SK-N-MC (cell line): ENCODE measurements at regions not wholly inside any gene's neighbourhood (a gene's known extent, or its start where the extent isn't known, plus 50 kb on each side); places are given as distances from the start of the nearest gene placed in this dataset.

ENCODE experiments used
- DNase-seq: peaks from one replicate; pipeline ENCODE4 v3.0.0-alpha.2; 2011; ENCODE audit warnings: low read depth, low spot score
- H3K27ac ChIP-seq: fragments of 200-600 bp; sonication (generic); 2 replicates; pipeline ENCODE4 v1.5.1; 2016; ENCODE audit warnings: mixed run types
- H3K36me3 ChIP-seq: fragments of 200-600 bp; sonication (generic); 2 replicates; pipeline ENCODE4 v1.6.1; 2017; ENCODE audit warnings: antibody characterized with exemption, low read length, mixed read lengths; ENCODE audit not compliant: insufficient read depth
- H3K4me3 ChIP-seq: fragments of 200-600 bp; sonication (generic); 2 replicates; pipeline ENCODE4 v1.5.1; 2016
- H3K9ac ChIP-seq: fragments of 200-600 bp; sonication (generic); 2 replicates; pipeline ENCODE4 v1.8.0; 2017; ENCODE audit warnings: mixed run types, mixed read lengths; ENCODE audit not compliant: insufficient read length
- H3K9me3 ChIP-seq: fragments of 200-600 bp; sonication (generic); 2 replicates; pipeline ENCODE4 v1.6.1; 2017; ENCODE audit warnings: low read depth, mild to moderate bottlenecking, antibody characterized with exemption, low read length, moderate library complexity, mixed read lengths
- EZH2 ChIP-seq: fragments of 200-600 bp; sonication (generic); IDR thresholded peaks from one replicate; pipeline ENCODE4 v1.6.1; 2017; ENCODE audit warnings: antibody characterized with exemption
- FOXP2 ChIP-seq: optimal IDR thresholded peaks from 2 replicates; pipeline ENCODE3; 2011; ENCODE audit warnings: mild to moderate bottlenecking, moderate library complexity; ENCODE audit not compliant: insufficient read depth; ENCODE audit errors: extremely low read length, control extremely low read depth
- POLR2AphosphoS5 ChIP-seq: IDR thresholded peaks from 2 replicates; pipeline ENCODE4 v1.6.1; 2012; ENCODE audit warnings: mild to moderate bottlenecking, low read depth, low read length, borderline replicate concordance

GRCh38 chr10:31584876-31585275, 265.9 kb downstream of the ZEB1 start:
- Histone ChIP-seq H3K36me3 (no peaks in the 10 kb centered on the region), H3K4me3 (no peak overlapping the region), H3K9me3 (no peaks in the 10 kb centered on the region), H3K27ac (no peak overlapping the region), H3K9ac (no peak overlapping the region)
- no peak for DNase-seq
- TF ChIP-seq POLR2AphosphoS5 (no peak), EZH2 (no peak), FOXP2 (no peak)

GRCh38 chr10:31584098-31584631, 265.1 kb downstream of the ZEB1 start:
- no peak overlapping the region for H3K9ac ChIP-seq
- H3K9me3 ChIP-seq = no peaks in the 10 kb centered on the region
- no peak for TF ChIP-seq FOXP2
- TF ChIP-seq POLR2AphosphoS5 = no peak
- no peak for TF ChIP-seq EZH2
- H3K4me3 ChIP-seq = no peak overlapping the region
- H3K36me3 ChIP-seq = no peaks in the 10 kb centered on the region
- no peak overlapping the region for H3K27ac ChIP-seq
- no peak for DNase-seq

- TF ChIP-seq POLR2AphosphoS5 = no peak
- TF ChIP-seq FOXP2 = no peak
- no peak for TF ChIP-seq EZH2
- Histone ChIP-seq H3K9ac (no peak overlapping the region), H3K4me3 (no peak overlapping the region), H3K27ac (no peak overlapping the region), H3K9me3 (no peaks in the 10 kb centered on the region), H3K36me3 (no peaks in the 10 kb centered on the region)
- DNase-seq = no peak
These were observed 264.3 kb downstream of the ZEB1 start for GRCh38 chr10:31583293-31583692.

- Histone ChIP-seq H3K36me3 (no peaks in the 10 kb centered on the region), H3K9me3 (no peaks in the 10 kb centered on the region), H3K27ac (no peak overlapping the region), H3K4me3 (no peak overlapping the region), H3K9ac (no peak overlapping the region)
- TF ChIP-seq POLR2AphosphoS5 (no peak), EZH2 (no peak), FOXP2 (no peak)
- DNase-seq = no peak
These were observed 263.5 kb downstream of the ZEB1 start for GRCh38 chr10:31582365-31583052.

- no peak for DNase-seq
- no peak overlapping the region for H3K27ac ChIP-seq
- H3K9ac ChIP-seq = no peak overlapping the region
- TF ChIP-seq EZH2 = no peak
- no peak for TF ChIP-seq POLR2AphosphoS5
- TF ChIP-seq FOXP2 = no peak
- H3K9me3 ChIP-seq = no peaks in the 10 kb centered on the region
- no peaks in the 10 kb centered on the region for H3K36me3 ChIP-seq
- no peak overlapping the region for H3K4me3 ChIP-seq
These were observed 262.8 kb downstream of the ZEB1 start for GRCh38 chr10:31581741-31582323.

GRCh38 chr10:31580646-31581045, 261.6 kb downstream of the ZEB1 start:
- H3K9ac ChIP-seq = no peak overlapping the region
- no peaks in the 10 kb centered on the region for H3K36me3 ChIP-seq
- H3K27ac ChIP-seq = no peak overlapping the region
- H3K9me3 ChIP-seq = no peaks in the 10 kb centered on the region
- no peak overlapping the region for H3K4me3 ChIP-seq
- DNase-seq = no peak
- TF ChIP-seq EZH2 = no peak
